Stimulated activated CD4-positive, alpha-beta T cell treated with anti-CD3 and anti-CD28 coated beads, Interleukin-15, amount 100 ng/mL, for 24 hours (primary cell): ENCODE measurements at regions not wholly inside any gene's neighbourhood (a gene's known extent, or its start where the extent isn't known, plus 50 kb on each side); places are given as distances from the start of the nearest gene placed in this dataset.
"Not testable (repeated sequence)": the region's sequence is repeated elsewhere in the genome, so short reads cannot be mapped to it uniquely, and the experiment has no call there.

ENCODE experiments used
- DNase-seq: peaks from one replicate; pipeline ENCODE4 v3.0.0-alpha.2; 2020

DNA sequence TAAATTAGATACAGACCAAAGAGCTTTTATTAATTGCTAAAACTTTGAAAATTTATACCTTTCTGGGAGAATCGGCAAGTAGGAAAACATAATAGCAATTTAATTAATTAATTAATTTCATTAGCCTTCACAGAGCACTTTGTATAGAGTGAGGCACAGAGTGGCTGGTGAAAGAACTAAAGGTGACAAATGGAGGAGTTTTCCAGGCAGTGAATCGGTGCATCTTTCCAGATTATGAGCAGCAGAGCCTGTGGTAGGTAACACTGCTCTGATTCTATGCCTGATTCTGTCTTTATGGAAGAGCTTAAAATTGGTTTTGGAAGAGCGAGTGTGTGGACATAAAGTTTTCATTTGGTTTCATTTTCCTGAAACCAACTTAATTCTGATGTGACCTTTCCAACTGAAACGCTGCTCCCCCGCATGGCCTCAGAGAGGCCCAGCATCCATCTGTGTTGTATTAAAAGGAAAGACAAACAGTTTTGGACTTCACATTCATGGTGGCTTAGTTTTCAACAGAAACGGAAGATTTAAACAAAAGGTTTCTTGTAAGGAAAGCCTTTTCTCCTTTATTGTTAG lies 188.9 kb upstream of the RPS23 start:
- DNase-seq, result no peak

DNA sequence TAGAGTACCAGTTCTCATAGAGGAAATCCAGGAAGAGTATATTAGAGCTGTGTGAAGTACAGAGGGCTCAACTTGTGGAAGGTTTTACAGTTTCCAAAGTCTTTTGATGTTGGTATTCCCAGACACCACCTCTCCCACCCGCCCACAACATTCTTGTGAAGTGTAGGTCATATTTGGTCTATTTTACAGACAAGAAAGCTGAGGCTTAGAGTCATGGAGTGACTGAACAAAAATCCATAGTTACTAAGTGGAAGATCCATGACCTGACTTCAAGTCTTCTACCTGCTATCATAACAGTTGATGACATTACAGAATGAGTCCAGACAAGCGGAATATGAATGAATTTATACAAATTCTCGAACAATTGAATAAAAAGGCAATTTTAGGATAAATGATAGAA lies 187.1 kb upstream of the RPS23 start:
- DNase-seq, result no peak

DNA sequence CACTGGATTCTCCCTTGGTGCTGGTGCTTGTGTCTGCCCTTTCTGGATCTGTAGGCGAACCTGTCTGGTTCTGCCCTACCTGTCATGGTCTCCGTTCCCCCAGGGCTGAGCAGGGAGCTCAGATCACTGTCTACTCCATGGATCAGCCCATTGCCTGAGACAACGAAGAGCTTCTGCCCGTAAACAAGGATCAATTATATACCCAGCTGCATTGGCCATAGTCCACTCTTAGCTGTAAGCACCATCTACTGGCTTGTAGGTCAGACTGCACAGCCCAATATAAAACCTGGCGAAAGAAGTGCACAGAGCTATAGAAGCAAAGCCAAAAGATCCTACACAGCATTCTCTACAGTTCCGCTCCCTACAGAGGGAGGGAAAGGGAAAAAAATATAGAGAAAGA lies 181.5 kb upstream of the RPS23 start:
- no peak for DNase-seq

DNA sequence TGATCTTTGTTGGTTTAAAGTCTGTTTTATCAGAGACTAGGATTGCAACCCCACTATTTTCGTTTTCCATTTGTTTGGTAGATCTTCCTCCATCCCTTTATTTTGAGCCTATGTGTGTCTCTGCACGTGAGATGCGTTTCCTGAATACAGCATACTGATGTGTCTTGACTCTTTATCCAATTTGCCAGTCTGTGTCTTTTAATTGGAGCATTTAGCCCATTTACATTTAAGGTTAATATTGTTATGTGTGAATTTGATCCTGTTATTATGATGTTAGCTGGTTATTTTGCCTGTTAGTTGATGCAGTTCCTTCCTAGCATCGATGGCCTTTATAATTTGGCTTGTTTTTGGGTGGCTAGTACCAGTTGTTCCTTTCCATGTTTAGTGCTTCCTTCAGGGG lies 177.2 kb upstream of the RPS23 start:
- not testable (repeated sequence) for DNase-seq

DNA sequence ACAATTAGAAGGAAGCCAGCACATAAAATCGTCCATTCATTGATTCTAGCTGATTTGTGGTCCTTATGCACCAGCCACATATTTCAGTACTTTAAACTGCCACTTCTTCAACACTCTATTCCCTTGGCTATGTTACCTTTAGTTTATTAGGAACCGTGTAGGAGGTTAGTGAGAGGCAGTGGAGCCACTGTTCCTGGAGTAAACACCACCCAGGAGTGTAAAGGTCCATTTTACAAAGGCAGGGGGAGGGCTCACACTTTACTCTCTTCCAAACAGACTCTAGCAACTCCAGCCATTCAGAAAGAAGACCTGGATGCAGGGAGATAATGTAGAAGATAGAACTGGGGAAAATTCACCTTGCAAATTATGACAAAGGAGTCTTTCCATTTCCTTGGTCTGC lies 170.2 kb upstream of the RPS23 start:
- DNase-seq, result no peak

DNA sequence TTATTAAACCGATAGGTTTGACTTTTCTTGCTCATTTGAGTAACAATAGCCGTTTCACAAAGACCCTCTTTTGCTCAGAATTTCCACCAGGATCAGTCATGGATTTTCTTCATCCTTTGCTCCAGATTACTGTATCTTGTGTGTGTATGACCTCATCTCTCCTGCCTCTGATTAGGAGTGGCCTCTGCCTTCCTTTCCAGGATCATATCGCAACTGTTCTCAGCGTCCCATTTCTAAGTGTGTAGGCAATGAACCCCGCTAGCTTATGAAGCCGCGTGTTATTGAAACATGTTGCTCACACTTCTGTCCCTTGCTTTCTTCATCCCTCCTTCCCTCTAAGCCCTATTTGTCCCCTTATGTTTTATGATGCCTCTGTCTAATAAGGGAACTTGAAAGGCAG lies 169.8 kb upstream of the RPS23 start:
- no peak for DNase-seq

DNA sequence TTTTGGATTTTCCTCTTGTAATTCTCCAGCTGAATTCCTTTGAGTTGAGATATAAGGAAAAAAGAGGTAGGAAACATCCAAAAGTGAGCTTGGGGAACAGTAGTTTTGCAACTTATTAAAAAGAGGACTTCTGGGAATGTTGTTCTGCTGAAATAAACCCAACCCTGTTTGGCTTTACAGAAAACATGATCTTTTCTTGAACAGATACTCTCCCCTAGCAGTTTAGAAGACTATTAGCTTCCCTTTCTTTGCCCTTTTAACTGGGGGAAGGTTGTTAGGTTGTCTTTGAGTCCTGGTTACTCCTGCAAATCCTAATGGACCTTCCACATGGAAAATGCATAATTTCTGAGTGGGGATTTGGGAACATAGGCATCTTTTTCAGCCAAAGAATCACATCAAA lies 168.7 kb upstream of the RPS23 start:
- DNase-seq, result no peak

DNA sequence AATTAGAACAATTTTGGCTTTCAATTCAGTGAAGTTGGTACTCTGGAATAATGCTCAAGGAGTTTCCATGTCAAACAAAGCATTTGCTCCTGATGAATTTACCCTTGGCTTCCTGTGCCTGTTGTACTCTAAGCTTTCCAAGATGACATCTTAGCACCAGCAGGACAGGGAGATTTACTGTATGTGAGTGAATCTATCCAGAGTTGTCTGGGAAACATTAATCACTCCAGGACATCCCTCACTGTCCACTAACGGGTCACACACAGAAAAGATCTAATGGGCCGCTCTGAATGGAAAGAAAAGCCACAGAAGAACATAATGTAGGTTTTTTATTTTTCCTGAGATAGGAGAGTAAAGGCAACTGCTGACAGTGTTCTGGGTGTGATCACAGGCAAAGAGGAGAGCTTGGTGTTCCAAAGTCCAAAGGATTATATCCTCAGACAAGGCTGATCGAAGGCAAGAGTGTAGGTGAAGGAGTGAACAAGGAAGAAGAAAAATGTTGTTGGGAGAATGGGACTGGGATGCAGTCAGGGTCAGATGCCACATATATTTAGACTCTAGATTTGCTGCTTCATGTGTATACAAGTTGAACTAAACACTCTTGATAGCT lies 167.7 kb upstream of the RPS23 start:
- no peak for DNase-seq

DNA sequence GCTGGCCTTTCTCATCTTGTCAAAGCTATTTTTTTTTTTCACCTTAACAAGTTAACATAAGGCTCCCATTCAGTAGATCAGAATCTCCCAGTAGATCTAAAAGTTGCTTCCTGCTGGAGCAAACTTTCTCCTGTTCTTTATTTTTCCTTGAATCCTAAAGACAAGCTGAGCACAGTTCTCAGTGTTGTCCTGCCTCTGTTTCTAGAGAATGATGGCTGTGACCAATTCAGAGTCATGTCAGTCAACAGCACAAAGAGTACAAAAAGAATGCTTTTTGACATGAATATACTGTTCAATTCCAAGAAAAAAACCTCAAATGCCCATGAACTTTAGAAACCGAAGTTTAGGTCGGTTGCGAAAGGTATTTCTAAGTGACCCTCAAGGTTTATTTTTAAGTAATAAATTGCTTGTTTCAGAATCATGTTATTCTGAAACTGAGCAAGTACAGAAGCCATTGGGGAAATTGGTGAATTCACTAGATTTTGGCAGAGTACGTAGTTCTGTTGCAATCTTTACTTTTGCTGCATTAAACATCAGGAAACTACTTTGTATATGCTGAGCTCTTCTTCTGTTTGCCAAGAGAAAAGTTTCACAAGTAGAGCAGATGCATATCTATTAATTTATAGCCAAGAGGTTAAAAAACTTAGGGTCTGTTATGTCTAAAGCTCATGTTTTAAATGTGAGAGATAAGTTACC lies 161.7 kb upstream of the RPS23 start:
- no peak for DNase-seq

DNA sequence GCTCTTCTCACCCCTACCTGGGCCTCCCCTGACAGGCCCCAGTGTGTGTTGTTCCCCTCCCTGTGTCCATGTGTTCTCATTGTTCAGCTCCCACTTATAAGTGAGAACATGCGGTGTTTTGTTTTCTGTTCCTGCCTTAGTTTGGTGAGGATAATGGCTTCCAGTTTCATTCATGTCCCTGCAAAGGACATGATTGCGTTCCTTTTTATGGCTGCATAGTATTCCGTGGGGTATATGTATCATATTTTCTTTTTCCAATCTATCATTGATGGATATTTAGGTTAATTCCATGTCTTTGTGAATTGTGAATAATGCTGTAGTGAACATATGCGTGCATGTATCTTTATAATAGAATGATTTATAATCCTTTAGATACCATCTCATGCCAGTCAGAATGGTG lies 159.4 kb upstream of the RPS23 start:
- DNase-seq, result not testable (repeated sequence)

DNA sequence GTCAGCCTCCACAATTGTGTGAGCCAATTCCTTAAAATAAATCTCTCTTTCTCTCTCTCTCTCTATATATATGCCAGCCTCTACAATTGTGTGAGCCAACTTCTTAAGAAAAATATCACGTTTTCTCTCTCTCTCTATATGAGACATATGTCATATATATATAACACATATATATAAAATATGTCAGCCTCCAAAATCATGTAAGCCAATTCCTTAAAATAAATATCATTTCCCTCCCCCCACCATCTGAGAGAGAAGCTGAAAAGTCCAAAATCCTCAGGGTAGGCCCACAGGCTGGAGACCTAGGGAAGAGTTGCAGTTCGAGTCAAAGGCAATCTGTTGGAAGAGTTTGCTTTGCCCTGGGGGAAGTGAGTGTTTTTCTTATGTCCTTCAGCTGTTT lies 158.1 kb upstream of the RPS23 start:
- no peak for DNase-seq

DNA sequence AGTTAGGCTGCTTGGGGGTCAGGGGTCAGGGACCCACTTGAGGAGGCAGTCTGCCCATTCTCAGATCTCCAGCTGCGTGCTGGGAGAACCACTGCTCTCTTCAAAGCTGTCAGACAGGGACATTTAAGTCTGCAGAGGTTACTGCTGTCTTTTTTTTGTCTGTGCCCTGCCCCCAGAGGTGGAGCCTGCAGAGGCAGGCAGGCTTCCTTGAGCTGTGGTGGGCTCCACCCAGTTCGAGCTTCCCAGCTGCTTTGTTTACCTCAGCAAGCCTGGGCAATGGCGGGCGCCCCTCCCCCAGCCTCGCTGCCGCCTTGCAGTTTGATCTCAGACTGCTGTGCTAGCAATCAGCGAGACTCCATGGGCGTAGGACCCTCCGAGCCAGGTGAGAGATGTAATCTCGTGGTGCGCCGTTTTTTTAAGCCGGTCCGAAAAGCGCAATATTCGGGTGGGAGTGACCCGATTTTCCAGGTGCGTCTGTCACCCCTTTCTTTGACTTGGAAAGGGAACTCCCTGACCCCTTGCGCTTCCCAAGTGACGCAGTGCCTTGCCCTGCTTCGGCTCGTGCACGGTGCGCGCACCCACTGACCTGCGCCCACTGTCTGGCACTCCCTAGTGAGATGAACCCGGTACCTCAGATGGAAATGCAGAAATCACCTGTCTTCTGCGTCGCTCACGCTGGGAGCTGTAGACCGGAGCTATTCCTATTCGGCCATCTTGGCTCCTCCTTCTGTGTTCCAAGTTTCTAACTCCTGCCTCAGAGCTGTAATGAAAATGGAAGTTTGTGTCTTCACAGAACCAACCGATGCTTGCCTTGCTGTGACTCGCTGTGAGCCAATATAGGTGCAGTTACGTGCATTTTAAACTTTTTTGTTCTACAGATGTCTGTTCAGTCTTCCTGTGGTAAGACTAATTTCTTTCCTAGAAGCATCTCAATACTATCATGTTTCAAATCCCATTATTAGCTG lies 156.8 kb upstream of the RPS23 start:
- DNase-seq, result not testable (repeated sequence)

DNA sequence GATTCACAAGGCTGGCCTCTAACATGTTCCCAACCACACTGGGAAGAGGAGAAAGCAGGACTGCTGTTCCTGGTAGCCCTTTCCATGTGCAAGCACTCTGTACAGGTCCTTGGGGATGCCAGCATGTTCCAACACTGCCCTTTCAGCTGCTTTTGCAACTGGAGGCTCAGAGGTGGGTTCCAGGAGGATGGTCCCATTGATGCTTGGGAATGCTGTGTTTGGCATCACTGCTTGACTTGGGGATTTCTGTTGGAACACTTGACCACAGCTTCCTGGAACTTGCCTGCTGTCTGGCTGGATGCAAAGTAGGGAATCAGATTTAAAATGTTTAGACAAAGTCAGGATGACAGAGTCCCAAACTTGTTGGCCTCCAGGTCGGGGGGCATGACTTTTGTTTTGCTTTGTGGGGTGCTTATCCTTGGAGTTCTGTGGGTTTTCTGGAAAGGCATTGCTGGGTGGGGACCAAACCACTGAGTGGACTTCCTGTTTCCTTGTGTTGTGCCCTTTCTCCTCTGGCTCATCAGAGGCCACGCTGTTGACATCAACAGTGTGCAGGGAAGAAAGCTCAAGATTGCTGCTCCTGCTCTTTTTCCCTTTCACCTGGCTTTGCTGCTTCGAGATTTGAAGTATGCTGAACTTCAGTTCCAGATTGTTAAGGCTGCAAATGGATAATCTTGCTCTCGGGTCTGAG lies 148.5 kb upstream of the RPS23 start:
- DNase-seq, result no peak

DNA sequence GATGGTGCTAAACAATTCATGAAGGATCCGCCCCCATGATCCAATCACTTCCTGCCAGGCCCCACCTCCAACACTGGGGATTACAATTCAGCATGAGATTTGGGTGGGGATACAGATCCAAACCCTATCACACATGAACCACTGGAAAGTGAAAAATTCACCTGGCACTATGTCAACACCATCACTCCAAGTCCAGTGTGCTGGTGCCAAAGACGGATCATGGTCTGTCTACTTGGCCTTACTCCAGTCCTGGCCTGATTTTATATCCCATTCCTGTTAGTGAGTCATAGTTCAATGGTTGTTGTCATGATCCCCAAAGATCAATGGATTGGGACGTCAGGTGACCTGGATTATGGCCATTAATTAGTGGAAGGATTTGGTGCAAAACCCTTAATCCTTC lies 147.4 kb upstream of the RPS23 start:
- no peak for DNase-seq

DNA sequence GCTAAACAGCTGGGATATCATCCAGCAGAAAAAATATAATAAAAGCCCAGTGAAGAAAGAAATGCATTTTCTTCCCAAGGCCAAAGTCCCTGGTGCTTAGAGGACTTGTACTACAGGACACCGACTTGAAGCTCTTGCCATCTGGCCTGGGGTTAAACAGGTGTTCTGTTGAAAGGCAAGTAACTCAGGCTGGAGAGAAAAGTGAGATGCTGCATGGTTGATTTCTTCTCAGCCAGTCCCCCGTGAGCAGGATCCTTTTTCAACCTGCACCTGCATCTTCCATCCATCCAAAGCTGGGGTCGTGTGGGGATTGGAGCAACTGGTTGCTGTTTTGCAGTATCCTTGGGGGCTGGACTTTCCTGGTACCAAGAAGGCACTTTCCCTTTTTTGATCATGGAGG lies 146.1 kb upstream of the RPS23 start:
- DNase-seq, result no peak

DNA sequence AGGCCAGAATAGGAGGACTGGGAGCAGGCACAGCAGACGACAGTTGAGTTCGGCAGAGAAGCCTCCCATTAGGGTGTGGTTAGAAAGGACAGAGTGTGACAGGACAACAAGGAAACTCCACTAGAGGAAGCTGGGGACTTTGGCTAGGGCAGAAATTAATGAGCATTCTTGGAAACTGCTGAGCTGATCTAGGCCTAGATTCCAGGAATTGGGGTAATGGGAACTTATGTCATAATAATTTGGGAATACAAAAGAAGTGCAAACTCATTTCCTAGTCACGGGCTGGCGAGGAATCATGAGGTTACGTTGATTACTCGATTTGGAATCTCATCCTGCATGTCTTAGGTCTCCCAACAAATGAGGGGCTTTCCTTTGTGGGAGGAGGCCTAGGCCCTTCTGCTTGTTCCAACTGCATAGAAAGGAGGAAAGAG lies 144.6 kb upstream of the RPS23 start:
- no peak for DNase-seq

DNA sequence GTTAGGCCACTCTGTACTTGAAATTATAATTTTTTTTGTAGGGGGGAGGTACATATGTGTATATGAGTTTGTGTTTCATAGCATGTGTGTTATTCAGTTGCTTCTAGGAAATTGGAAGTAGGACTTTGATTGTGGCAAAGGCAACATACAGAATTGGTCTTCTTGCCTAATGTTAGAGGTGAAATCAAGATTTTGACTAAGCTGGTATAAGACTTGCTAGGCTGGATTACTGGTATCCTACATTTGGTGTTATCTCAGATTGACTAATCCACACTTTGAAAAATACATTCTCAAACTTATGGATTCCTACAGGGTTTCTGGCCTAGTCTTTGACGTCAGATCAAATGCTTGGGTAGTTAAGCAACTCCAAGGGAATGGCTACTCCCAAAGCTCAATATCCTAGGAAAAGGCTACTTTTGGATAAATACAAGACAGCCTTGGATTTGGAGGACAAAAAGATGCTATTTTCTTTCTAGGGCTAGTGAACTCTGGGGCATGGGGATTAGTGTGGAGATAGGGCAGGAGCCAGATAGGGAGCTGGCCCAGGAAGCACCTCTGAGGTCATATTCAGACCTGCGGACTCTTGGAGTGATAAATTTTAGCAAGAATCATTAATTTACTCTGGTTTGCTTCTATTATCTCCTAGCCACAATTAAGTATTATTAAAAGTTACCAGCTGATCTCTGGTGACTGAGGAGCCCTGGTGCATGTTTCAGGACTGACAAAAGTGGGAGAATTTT lies 144.0 kb upstream of the RPS23 start:
- no peak for DNase-seq

DNA sequence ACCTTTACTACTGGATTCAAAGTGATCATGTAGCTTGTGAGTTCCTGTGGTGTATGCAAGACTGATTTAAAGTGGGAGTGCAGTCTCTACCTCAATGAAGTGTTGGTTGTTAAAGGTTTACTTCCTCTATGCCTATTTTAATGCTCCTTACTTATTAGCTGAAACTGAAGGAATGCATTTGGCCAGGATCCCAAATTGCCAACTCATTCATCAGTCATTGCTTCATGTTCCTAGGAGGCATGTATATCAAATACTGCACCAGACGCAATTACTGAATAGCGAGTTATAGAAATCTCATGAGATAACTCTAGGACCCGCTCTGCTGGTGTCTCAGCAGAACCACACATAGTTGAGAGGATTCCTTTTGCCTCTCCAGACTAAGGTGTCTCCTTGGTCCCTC lies 143.0 kb upstream of the RPS23 start:
- no peak for DNase-seq

DNA sequence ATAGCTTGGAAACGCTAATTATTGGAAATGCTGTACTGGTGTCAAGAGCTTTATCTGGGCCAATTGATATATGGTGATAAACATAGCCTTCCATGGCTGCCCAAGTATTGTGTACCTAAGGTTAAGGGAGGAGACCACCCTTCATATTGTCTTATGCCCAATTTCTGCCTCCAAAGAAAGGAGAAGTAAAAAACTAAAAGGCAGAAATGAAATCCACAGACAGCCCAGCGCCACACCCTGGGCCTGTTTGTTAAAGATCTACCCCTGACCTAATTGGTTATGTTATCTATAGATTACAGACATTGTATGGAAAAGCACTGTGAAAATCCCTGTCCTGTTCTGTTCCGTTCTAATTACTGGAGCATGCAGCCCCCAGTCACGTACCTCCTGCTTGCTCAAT lies 142.4 kb upstream of the RPS23 start:
- not testable (repeated sequence) for DNase-seq

DNA sequence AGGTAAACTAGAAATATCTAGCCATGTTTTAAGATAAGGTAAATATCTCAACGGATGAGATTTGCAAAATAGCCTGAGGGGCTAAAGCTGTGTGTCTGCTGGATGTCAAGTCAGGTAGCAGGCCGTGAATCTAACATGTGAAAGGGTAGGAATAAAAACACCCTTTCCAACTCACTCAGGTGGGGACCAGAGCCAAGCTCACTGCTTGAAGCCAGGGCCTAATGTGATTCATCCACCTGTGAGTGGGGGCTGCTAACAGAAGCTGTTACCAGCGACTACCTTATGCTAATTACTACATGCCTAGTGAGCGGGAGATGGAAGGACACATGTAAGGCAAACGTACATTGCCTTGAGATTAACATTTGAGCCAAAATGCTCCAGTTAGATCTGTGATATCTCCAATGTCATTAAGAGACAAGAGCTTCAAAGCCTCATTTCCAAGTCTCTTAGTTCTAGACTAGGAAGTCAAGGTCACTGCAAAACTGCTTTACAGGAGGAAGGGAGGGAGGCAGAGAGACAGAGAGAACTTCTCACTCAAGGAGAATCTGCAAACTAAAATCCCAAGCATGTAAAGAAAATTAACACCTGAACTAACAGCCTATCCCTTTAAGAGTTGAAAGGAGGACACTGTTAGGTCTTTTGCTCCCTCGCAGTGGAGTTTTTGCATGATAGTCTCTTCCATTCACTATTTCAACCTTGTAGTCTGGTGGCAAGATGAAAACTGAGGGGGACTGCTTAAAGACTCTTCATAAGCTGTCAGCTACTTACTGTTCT lies 141.6 kb upstream of the RPS23 start:
- no peak for DNase-seq

DNA sequence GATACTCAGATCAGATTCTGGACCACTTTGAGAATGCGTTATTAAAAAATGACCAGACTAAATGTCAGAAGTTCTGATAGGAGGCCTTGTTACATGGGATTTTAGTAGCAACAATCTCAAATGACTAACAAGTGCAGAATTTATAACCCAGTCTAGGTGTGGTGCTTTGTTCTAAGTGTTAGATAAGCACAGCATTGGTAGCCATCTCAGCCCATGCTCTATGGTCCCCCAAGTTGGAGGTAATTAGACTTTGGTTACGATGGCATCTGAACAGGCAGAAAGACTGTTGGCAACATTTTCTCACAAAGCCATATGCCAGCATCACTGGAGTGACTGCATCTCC lies 140.4 kb upstream of the RPS23 start:
- no peak for DNase-seq
